ENCODE measurements at regions not wholly inside any gene's neighbourhood (a gene's known extent, or its start where the extent isn't known, plus 50 kb on each side); places are given as distances from the start of the nearest gene placed in this dataset.
"Not testable (repeated sequence)": the region's sequence is repeated elsewhere in the genome, so short reads cannot be mapped to it uniquely, and the experiment has no call there.

DNA sequence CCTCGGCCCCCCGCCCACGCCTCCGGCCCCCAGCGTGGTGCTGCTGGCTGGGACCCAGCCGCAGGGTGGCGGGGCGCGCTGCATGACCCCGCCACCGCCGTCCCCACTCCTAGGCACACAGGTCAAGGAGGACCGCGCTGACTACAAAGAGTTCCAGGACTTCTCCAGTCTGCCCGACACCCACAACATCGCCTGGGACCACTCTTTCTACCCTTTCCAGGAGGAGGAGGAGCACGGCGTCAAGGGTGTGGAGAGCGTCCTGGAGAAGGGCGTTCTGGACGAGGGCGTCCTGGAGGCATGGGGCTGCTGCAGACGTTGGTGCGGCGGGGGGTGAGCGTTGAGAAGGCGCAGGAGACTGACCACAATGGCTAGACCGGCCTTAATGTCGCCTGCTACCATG, 101.7 kb upstream of the OR4C13 start:
- TF ChIP-seq, protein P1, sequence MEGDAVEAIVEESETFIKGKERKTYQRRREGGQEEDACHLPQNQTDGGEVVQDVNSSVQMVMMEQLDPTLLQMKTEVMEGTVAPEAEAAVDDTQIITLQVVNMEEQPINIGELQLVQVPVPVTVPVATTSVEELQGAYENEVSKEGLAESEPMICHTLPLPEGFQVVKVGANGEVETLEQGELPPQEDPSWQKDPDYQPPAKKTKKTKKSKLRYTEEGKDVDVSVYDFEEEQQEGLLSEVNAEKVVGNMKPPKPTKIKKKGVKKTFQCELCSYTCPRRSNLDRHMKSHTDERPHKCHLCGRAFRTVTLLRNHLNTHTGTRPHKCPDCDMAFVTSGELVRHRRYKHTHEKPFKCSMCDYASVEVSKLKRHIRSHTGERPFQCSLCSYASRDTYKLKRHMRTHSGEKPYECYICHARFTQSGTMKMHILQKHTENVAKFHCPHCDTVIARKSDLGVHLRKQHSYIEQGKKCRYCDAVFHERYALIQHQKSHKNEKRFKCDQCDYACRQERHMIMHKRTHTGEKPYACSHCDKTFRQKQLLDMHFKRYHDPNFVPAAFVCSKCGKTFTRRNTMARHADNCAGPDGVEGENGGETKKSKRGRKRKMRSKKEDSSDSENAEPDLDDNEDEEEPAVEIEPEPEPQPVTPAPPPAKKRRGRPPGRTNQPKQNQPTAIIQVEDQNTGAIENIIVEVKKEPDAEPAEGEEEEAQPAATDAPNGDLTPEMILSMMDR (IDR thresholded peaks at IDR 0.05): not testable (repeated sequence)
- TF ChIP-seq POLR2A, EP300 (IDR thresholded peaks at IDR 0.05): not testable (repeated sequence)
